Prostate gland (tissue), 2 donors: ENCODE measurements at regions not wholly inside any gene's neighbourhood (a gene's known extent, or its start where the extent isn't known, plus 50 kb on each side); places are given as distances from the start of the nearest gene placed in this dataset.

Experiments
- CTCF ChIP-seq, 4 experiments: fragments of 200-600 bp in 2 of 4; fragments of 450-650 bp in 2 of 4; sonication (generic) in 2 of 4; IDR thresholded peaks; 1 replicate in 3 of 4; 2 replicates in 1 of 4; pipeline ENCODE4 v1.5.1; 2016 to 2019; ENCODE audit warnings: antibody characterized with exemption in 4 of 4, mild to moderate bottlenecking in 2 of 4, moderate library complexity in 2 of 4
- POLR2A ChIP-seq: fragments of 450-650 bp; IDR thresholded peaks from one replicate; pipeline ENCODE4 v1.6.1; 2016; ENCODE audit warnings: antibody characterized with exemption, mild to moderate bottlenecking
- POLR2AphosphoS5 ChIP-seq: sonication (generic); formaldehyde crosslinking; IDR thresholded peaks from one replicate; pipeline ENCODE4 v1.6.1; 2017; ENCODE audit warnings: antibody characterized with exemption

GRCh38 chr11:24411791-24412190 lies 85.1 kb upstream of the LUZP2 start:
- TF ChIP-seq POLR2A (no peak), CTCF (IDR thresholded peaks at IDR 0.05) (no peak), POLR2AphosphoS5 (no peak)
